Endothelial cell of hepatic sinusoid (primary cell): ENCODE measurements at regions not wholly inside any gene's neighbourhood (a gene's known extent, or its start where the extent isn't known, plus 50 kb on each side); places are given as distances from the start of the nearest gene placed in this dataset.

Experiments
- in situ Hi-C: cut with HindIII; loops from 2 replicates; pipeline ENCODE4 v1.10.0; 2017; ENCODE audit warnings: low sequenced_read_pairs

DNA sequence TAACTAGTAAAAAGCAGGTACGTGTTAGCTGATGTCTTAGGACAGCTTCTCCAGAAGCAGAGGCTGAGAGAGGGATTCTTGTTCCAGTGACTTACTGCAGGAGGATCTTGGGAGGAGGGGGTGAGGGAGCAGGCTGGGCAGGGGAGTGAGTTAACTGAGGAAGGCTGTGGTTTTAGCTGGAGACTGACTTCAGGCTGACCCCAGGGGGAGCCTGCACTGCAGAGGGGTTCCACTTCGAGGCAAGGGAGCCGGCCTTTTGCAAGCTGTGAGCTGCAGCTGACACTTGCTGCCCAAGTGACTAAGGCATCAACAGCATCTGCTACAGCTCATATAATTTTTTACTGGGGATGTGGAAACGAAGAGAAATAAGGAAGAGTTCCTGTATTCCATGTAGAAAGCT, 50.4 kb upstream of the SOD1 start:
- in situ Hi-C loops: loop anchor here (25.0 kb wide), 1 partner anchor 497 kb away; no protein-coding TSS in a partner anchor

DNA sequence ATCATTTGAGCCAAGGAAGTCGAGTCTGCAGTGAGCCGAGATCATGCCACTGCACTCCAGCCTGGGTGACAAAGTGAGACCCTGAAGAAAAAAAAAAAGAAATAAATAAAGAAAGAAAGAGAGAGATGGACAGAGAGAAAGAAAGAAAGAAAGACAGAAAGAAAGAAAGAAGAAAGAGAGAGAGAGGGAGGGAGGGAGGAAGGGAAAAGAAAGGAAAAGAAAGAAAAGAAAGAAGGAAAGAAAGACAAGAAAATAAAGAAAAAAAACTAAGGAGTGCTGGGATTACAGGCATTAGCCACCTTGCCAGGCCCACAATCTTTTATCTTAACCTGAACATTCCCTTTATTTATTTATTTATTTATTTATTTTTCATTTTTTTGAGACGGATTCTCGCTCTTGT, 51.7 kb upstream of the SOD1 start:
- in situ Hi-C loops: loop anchor here (25.0 kb wide), 1 partner anchor 495 kb away; no protein-coding TSS in a partner anchor

GRCh38 chr21:31606081-31606874, 53.2 kb upstream of the SOD1 start:
- in situ Hi-C loops: loop anchor here (25.0 kb wide), 1 partner anchor 494 kb away; no protein-coding TSS in a partner anchor

GRCh38 chr21:31604591-31605190, 54.8 kb upstream of the SOD1 start:
- in situ Hi-C loops: loop anchor here (25.0 kb wide), 1 partner anchor 492 kb away; no protein-coding TSS in a partner anchor

DNA sequence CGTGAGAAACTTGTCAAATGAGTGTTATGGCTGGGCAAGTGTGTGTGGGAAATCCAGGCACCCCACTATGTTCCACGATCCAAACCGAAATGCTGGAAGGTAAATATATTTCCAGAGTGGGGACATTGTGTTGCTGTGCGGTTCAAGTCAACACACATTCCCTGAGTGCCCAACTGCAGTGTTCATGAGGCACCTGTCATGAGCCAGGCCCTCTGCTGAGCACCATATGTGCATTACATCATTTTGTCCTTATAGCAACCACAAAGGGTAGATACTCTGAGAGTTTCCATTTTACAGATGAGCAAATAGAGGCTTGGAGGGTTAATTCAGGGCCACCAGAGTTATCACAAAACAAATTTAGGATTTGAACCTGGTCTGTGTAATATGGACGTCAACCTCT, 59.9 kb upstream of the SOD1 start:
- in situ Hi-C loops: no loop called here

- in situ Hi-C loops: no loop called here
Observed at GRCh38 chr21:31599013-31599412, 60.5 kb upstream of the SOD1 start.

DNA sequence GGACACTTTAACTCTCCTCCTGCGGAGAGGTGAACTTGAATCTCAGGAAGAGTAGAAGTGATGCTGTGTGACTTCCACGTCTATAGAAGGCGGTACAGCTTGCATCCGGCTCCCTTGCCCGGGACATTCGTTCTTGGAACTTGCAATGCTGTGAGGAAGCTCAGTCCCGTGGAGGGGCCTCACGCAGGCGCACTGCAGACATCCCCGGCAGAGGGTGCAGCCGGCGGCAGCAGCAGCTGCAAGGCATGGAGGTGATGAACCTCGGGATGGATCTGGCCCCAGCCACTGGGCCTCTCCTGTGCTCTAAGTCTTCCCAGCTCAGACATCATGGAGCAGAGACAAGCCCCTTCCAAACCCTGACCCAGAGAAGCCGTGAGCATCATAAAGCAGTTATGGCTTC, 61.8 kb upstream of the SOD1 start:
- in situ Hi-C loops: no loop called here

GRCh38 chr21:31596055-31596454, 63.4 kb upstream of the SOD1 start:
- in situ Hi-C loops: no loop called here

GRCh38 chr21:31594726-31595125, 64.8 kb upstream of the SOD1 start:
- in situ Hi-C loops: no loop called here

DNA sequence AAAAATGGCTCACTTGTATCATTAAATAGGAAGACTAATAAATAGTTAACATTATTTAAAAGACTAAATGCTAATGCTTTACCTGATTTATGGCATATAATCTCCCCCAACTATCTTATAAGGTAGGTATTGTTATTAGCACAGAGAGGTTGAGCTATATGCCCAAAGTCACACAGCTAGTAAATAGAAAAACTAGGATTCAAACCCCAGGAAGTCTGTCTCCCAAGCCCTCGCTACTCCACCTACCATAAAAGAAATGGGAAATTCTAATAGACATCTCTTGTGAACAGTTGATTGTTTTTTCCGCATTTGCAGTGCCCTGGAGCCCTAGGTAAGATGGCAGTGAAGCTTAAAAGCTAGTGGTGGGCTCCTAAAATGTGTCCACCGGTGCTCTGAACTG, 65.2 kb upstream of the SOD1 start:
- in situ Hi-C loops: no loop called here

GRCh38 chr21:31592963-31593560, 66.4 kb upstream of the SOD1 start:
- in situ Hi-C loops: no loop called here

- in situ Hi-C loops: no loop called here
Observed at GRCh38 chr21:31592516-31592915, 67.0 kb upstream of the SOD1 start.

- in situ Hi-C loops: no loop called here
Observed at GRCh38 chr21:31589820-31590219, 69.7 kb upstream of the SOD1 start.

GRCh38 chr21:31586118-31586517, 73.4 kb upstream of the SOD1 start:
- in situ Hi-C loops: no loop called here

DNA sequence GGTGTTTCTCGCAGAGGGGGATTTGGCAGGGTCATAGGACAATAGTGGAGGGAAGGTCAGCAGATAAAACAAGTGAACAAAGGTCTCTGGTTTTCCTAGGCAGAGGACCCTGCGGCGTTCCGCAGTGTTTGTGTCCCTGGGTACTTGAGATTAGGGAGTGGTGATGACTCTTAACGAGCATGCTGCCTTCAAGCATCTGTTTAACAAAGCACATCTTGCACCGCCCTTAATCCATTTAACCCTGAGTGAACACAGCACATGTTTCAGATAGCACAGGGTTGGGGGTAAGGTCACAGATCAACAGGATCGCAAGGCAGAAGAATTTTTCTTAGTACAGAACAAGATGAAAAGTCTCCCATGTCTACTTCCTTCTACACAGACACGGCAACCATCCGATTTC, 75.6 kb upstream of the SOD1 start:
- in situ Hi-C loops: loop anchor here (5.0 kb wide), 1 partner anchor 38 kb away; no protein-coding TSS in a partner anchor

DNA sequence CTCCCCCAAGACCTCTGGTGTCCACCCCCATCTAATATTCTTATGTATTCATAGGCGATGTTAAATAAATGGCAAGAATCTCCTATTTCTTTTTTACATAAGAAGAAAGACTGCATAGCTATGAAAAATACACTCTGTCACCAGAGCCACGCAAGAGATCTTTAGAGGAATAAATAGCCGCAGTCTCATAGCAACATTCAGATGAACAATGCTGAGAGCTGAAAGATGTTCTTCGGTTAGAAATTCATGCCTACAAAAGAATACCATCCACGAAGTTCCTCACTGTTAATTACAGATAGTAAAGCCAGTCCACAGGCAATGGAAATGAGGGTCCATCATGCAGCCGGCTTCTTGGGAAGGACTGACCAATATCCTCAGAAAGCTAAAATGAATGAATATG, 76.0 kb upstream of the SOD1 start:
- in situ Hi-C loops: loop anchor here (5.0 kb wide), 1 partner anchor 39 kb away; no protein-coding TSS in a partner anchor

DNA sequence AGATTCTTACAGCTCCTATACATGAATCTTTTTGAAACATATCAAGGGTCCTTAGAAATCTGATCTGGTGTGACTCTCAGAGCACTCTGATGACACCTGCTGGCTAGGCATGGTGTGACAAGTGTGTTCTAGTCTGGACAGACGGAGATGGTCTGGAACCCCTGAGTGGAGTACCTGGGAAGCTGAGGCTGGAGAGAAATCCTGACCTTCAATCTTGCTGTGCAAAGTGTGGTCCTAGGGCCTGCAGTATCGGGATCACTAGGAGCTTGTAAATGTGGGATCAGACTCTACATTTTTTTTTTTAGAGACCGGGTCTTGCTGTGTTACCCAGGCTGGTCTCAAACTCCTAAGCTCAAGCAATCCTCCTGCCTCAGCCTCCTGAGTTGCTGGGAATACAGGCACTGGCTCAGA, 78.6 kb upstream of the SOD1 start:
- in situ Hi-C loops: loop anchor here (5.0 kb wide), 1 partner anchor 41 kb away; no protein-coding TSS in a partner anchor

DNA sequence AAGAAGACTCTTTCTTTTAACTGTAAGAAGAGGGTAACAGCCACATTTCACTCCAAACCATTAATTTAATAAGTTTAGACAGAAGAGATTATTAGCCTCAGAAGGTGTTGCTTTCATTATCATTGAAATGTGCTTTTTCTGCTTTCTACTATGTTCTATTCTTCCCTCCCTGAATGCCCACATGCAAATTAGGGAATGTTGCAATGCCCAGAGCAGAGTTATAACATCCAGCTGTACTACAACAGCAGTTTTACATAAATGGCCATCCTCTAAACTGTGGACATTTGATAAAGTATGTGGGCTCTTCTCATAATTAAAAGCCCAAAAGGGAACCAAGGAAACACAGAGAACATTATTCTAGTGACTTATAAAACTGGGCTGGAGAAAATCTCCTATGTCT, 82.2 kb upstream of the SOD1 start:
- in situ Hi-C loops: no loop called here

DNA sequence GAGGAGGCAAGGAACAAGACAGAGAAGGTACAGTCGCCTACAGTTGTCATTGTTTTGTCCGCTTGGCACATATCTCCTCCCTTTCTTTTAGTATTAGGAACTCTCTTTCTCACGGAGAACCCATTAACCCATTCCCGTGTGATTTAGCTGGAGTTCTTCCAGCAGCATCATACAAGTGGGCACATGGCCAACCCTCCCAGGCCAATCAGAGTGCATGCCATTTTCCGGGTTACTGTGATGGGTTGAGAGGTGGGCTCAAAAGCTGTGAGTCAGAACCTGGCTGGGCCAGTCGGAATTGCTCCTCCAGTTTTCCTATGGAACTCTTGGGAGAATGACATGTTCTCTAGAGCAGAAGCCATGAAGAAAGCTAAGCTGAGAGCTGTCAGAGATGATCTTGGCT, 83.1 kb upstream of the SOD1 start:
- in situ Hi-C loops: no loop called here

DNA sequence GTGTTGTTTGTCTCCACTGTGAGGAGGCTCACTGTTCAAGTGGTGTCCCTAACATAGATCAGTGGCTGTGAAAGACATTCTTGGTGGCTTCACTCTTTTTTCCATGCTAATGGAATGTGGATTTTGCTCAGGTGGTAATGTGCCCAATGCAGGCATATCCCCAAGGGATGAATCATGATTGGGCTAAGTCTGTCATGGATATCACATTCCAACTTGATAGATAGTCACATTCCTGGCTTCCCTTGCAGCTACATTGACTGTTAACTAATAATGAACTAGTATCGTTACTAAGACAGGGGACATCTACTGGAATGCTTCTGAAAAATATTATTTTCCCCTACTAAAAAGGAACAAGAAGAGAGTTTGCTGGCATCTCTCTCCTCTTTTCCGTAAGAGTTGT, 86.3 kb upstream of the SOD1 start:
- in situ Hi-C loops: no loop called here

DNA sequence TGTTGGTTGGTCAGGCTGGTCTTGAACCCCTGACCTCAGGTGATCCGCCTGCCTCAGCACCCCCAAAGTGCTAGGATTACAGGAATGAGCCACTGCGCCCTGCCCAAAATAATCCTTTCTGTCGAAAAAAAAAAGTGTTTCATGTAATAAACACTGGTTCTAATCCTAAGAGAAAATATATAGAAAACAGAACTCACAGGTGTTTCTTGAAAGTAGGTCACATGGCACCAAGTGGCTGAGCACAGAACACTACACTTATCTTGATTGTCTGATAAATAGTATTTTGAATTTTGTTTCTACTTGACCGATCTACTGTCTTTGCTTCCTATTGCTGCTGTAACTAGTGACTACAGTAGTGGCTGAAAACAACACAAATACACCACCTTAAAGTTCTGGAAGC, 87.6 kb upstream of the SOD1 start:
- in situ Hi-C loops: no loop called here
